ENCODE measurements at regions not wholly inside any gene's neighbourhood (a gene's known extent, or its start where the extent isn't known, plus 50 kb on each side); places are given as distances from the start of the nearest gene placed in this dataset.
"Not testable (repeated sequence)": the region's sequence is repeated elsewhere in the genome, so short reads cannot be mapped to it uniquely, and the experiment has no call there.

- peaks cover 8 to 14% (median 10%) of the 10 kb centered on the region in 5 donors for H3K27me3 Mint-ChIP-seq
- H3K27ac Mint-ChIP-seq, H3K4me1 Mint-ChIP-seq, DNase-seq, H3K9me3 Mint-ChIP-seq, ATAC-seq, POLR2A ChIA-PET, H3K36me3 Mint-ChIP-seq, H3K4me3 Mint-ChIP-seq: not testable (repeated sequence)
These were observed 83.0 kb upstream of the CDCA7L start for GRCh38 chr7:22028656-22029055.

DNA sequence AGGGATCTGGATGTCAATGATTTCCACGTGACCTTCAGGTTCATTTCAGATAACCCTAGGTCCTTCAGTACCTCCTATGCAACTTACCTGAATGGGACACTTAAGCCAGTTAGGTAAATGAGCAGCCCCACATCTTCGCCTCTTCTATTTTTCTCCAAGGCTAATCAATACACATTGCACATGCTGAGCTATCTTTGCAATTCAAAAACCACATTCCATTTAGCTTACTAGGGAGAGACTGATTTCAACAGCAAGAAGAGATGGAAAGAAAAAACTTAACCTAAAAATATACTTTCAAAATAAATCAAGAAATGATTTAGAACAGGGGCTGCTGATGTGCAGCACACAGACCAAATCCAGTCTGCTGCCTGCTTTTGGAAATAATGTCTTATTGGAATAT is 81.8 kb upstream of the CDCA7L start:
- no peaks in the 10 kb centered on the region for H3K36me3 Mint-ChIP-seq
- H3K4me3 Mint-ChIP-seq: no peak overlapping the region
- ATAC-seq: no peak
- POLR2A ChIA-PET: no interaction called here
- no peak for DNase-seq
- no peak overlapping the region for H3K27ac Mint-ChIP-seq
- peaks cover 8 to 14% (median 11%) of the 10 kb centered on the region in 5 donors for H3K27me3 Mint-ChIP-seq
- no peaks in the 10 kb centered on the region for H3K9me3 Mint-ChIP-seq
- no peaks in the 10 kb centered on the region for H3K4me1 Mint-ChIP-seq

DNA sequence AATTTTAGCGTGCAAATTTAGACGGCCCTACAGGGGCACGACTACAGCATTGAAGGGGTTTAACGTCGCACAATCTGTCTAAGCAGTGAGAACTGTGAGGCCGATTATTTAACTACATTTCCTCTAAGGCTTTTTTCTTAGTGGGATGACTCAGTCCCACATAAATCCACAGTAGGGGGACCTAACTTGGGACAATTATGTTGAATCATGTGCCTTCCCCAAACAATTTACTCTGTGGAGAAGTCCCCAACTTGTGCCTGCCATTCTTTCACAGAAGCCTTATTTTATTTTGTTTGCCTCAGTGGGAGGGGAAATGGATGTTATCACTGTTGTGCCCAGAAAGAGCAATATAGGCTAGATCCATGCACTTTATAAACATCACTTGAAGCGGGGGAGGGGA is 80.3 kb upstream of the CDCA7L start:
- no peaks in the 10 kb centered on the region for H3K9me3 Mint-ChIP-seq
- POLR2A ChIA-PET: no interaction called here
- no peak overlapping the region for H3K27ac Mint-ChIP-seq
- H3K27me3 Mint-ChIP-seq: peaks cover 8 to 14% (median 12%) of the 10 kb centered on the region in 5 donors
- H3K4me1 Mint-ChIP-seq: no peaks in the 10 kb centered on the region
- H3K36me3 Mint-ChIP-seq: no peaks in the 10 kb centered on the region
- no peak for DNase-seq
- no peak for ATAC-seq
- no peak overlapping the region for H3K4me3 Mint-ChIP-seq

DNA sequence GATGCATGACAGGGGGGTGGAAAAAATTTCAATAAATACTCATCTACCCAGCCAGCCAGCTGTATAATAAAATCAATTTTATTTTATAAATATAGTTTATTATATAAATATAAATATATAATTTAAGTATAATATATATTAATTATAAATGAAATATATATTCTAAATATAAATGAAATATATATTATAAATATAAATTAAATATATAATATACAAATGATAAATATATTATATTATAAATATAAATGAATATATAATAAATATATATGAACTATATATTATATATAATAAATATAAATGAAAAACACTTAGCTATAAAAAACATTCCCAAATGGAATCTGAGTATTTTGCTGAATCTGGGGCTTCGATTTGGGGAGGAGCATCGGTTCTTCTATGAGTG is 79.4 kb upstream of the CDCA7L start:
- Mint-ChIP-seq H3K9me3 (no peaks in the 10 kb centered on the region), H3K4me3 (no peak overlapping the region), H3K27ac (no peak overlapping the region), H3K27me3 (peaks cover 8 to 14% (median 12%) of the 10 kb centered on the region in 5 donors), H3K36me3 (no peaks in the 10 kb centered on the region), H3K4me1 (no peaks in the 10 kb centered on the region)
- no peak for ATAC-seq
- DNase-seq: no peak
- POLR2A ChIA-PET: no interaction called here

GRCh38 chr7:22019931-22020330 is 74.2 kb upstream of the CDCA7L start:
- Mint-ChIP-seq H3K27me3 (peaks cover 9 to 19% (median 12%) of the 10 kb centered on the region in 5 donors), H3K9me3 (no peaks in the 10 kb centered on the region)
- no peak for ATAC-seq

GRCh38 chr7:22016507-22016906 is 70.8 kb upstream of the CDCA7L start:
- no peak for DNase-seq
- Mint-ChIP-seq H3K9me3 (no peaks in the 10 kb centered on the region), H3K36me3 (no peaks in the 10 kb centered on the region), H3K4me3 (no peak overlapping the region), H3K27me3 (peaks cover 0 to 11% (median 5%) of the 10 kb centered on the region in 5 donors), H3K27ac (no peak overlapping the region), H3K4me1 (no peaks in the 10 kb centered on the region)
- POLR2A ChIA-PET: no interaction called here
- ATAC-seq: no peak

More at GRCh38 chr7:22019931-22020330, 74.2 kb upstream of the CDCA7L start:
- no peaks in the 10 kb centered on the region for H3K36me3 Mint-ChIP-seq
- POLR2A ChIA-PET: no interaction called here
- no peak overlapping the region for H3K4me3 Mint-ChIP-seq
- no peaks in the 10 kb centered on the region for H3K4me1 Mint-ChIP-seq
- DNase-seq: no peak
- H3K27ac Mint-ChIP-seq: no peak overlapping the region

- no peak overlapping the region for H3K27ac Mint-ChIP-seq
- no peaks in the 10 kb centered on the region for H3K36me3 Mint-ChIP-seq
- ATAC-seq (no peak), DNase-seq (no peak)
- H3K9me3 Mint-ChIP-seq: no peaks in the 10 kb centered on the region
- no peaks in the 10 kb centered on the region for H3K4me1 Mint-ChIP-seq
- peaks cover 4 to 19% (median 8%) of the 10 kb centered on the region in 5 donors for H3K27me3 Mint-ChIP-seq
- POLR2A ChIA-PET: no interaction called here
- H3K4me3 Mint-ChIP-seq: no peak overlapping the region
These were observed 68.0 kb upstream of the CDCA7L start for GRCh38 chr7:22013711-22014110.

- H3K9me3 Mint-ChIP-seq: no peaks in the 10 kb centered on the region
- H3K36me3 Mint-ChIP-seq: no peaks in the 10 kb centered on the region
- no peak overlapping the region for H3K4me3 Mint-ChIP-seq
These were observed 63.0 kb upstream of the CDCA7L start for GRCh38 chr7:22008683-22009082.

GRCh38 chr7:22008087-22008486 is 62.4 kb upstream of the CDCA7L start:
- POLR2A ChIA-PET: no interaction called here
- H3K4me3 Mint-ChIP-seq: no peak overlapping the region
- no peak overlapping the region for H3K27ac Mint-ChIP-seq
- DNase-seq: no peak
- H3K27me3 Mint-ChIP-seq: peaks cover 1 to 14% (median 10%) of the 10 kb centered on the region in 5 donors
- no peak for ATAC-seq
- no peaks in the 10 kb centered on the region for H3K36me3 Mint-ChIP-seq
- no peaks in the 10 kb centered on the region for H3K4me1 Mint-ChIP-seq
- no peaks in the 10 kb centered on the region for H3K9me3 Mint-ChIP-seq

More at GRCh38 chr7:22008683-22009082, 63.0 kb upstream of the CDCA7L start:
- Mint-ChIP-seq H3K27ac (no peak overlapping the region), H3K27me3 (peaks cover 1 to 14% (median 10%) of the 10 kb centered on the region in 5 donors), H3K4me1 (no peaks in the 10 kb centered on the region)
- POLR2A ChIA-PET: no interaction called here
- DNase-seq (no peak), ATAC-seq (no peak)

DNA sequence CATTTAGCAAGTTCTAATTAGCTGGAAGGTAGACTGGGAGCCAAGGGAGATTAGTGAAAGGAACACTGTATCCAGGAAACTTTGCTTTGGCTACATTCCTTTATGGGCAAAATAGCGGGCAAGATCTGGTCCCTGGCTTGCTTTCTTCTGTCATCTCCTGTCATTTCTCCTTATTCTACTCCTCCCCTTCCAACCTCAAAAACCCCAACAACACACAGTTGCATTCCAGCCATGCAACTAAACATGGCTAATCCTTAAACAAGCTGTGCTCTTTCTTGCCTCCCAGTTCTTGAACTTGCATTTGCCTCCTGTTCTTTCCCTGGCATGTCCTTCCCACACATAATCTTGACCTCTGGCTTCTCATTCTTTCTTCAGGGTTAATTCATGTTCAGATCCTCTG is 59.5 kb upstream of the CDCA7L start:
- Mint-ChIP-seq H3K4me1 (peaks cover 0 to 5% (median 3%) of the 10 kb centered on the region in 4 donors), H3K27me3 (peaks cover 1 to 13% (median 10%) of the 10 kb centered on the region in 5 donors), H3K27ac (no peak overlapping the region), H3K36me3 (no peaks in the 10 kb centered on the region), H3K4me3 (no peak overlapping the region), H3K9me3 (no peaks in the 10 kb centered on the region)
- POLR2A ChIA-PET: no interaction called here
- no peak for DNase-seq
- ATAC-seq: no peak

DNA sequence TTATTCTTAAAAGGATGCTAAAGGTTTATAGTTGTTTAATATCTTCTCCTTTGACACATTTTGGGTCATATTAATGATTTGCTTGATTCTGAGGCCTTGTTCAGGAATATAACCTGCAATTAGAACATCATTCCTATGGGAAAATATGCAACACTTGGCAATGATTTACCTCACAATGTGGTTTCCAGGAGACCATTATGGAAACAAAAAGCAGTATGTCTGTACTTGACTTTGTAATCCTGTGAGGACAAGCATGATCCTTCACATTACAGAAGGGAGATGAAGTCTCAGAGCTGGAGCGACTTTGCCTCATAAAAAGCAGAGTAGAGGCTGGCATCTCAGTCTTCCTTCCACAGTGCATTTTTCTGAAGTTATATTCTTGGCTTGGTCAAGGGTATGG is 57.0 kb upstream of the CDCA7L start:
- ATAC-seq: no peak
- Mint-ChIP-seq H3K4me1 (peaks cover 0 to 5% (median 3%) of the 10 kb centered on the region in 4 donors), H3K4me3 (no peak overlapping the region)

DNA sequence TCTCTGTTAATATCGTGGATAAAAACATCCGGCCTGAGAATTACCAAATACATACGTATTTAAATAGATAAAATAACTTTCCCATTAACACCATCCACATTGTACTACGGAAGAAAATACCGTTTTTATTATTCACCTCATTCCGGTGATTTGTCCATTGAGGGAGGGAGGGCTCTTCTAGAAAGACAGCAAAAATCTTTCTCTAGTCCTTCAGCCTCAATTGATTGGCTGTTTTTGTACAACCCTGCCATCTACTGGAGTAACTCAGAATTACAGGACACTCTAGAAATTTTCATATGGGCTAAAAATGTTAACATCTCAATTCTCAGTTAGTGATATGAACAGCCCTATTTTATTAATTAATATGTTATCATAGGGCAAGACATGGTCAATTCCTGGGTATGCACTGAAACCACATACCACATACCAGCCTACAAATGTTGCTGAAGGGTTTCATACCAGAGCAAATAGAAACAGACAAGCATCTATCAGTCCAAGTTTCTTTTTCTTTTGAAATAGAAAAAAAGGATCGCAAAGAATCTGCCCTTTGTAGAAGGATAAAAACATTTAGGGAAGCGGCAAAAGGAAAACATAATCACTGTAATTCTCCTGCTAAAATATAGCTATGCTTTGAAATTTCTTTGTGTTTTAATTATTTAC is 55.8 kb upstream of the CDCA7L start:
- POLR2A ChIA-PET: no interaction called here
- DNase-seq (peak in 5 of 10 donors; percentile 30 to 70 (median 61)), ATAC-seq (peak; percentile 61 to 68)
- Mint-ChIP-seq H3K4me1 (peaks cover 0 to 5% (median 3%) of the 10 kb centered on the region in 4 donors), H3K27ac (peak overlapping the region in 1 of 10 donors; percentile 81), H3K4me3 (peak overlapping the region in 5 of 10 donors; percentile 3 to 69 (median 27)), H3K27me3 (peaks cover 0 to 6% (median 0%) of the 10 kb centered on the region in 5 donors), H3K9me3 (no peaks in the 10 kb centered on the region), H3K36me3 (no peaks in the 10 kb centered on the region)

More for the DNA sequence above, 57.0 kb upstream of the CDCA7L start:
- Mint-ChIP-seq H3K36me3 (no peaks in the 10 kb centered on the region), H3K27me3 (peaks cover 0 to 7% (median 0%) of the 10 kb centered on the region in 5 donors), H3K27ac (no peak overlapping the region), H3K9me3 (no peaks in the 10 kb centered on the region)
- DNase-seq: no peak
- POLR2A ChIA-PET: no interaction called here

DNA sequence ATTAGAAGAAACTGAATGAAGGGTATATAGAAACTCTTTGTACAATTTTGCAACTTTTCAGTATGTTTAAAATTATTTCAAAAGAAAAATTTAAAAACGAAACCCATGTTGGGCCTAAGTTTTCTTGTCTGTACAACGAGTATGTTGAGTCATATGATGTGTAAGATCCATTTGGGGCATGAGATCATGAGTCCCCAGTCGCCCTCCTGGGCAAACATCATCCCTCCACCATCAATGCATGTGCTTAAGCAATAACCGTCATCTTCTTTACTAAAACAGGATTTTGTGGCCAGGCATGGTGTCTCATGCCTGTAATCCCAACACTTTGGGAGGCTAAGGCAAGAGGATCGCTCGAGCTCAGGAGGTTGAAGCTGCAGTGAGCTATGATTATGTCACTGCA is 54.2 kb upstream of the CDCA7L start:
- POLR2A ChIA-PET: interaction anchor here (0.7 kb wide), 1 partner anchor 267 kb away, joined by 3 read pairs; no protein-coding TSS in a partner anchor
- Mint-ChIP-seq H3K27me3 (peaks cover 0 to under 1% (median under 1%) of the 10 kb centered on the region in 5 donors), H3K4me1 (peaks cover 0 to 5% (median 3%) of the 10 kb centered on the region in 4 donors)

GRCh38 chr7:21996641-21997040 is 50.9 kb upstream of the CDCA7L start:
- no peaks in the 10 kb centered on the region for H3K9me3 Mint-ChIP-seq
- no peak overlapping the region for H3K27ac Mint-ChIP-seq
- DNase-seq: no peak
- no peaks in the 10 kb centered on the region for H3K36me3 Mint-ChIP-seq
- no peak for ATAC-seq
- H3K4me3 Mint-ChIP-seq: no peak overlapping the region
- POLR2A ChIA-PET: no interaction called here
- H3K27me3 Mint-ChIP-seq: peaks cover 0 to 7% (median 2%) of the 10 kb centered on the region in 5 donors
- peaks cover 0 to 5% (median 3%) of the 10 kb centered on the region in 4 donors for H3K4me1 Mint-ChIP-seq

More for the DNA sequence above, 54.2 kb upstream of the CDCA7L start:
- no peak overlapping the region for H3K4me3 Mint-ChIP-seq
- no peaks in the 10 kb centered on the region for H3K9me3 Mint-ChIP-seq
- H3K27ac Mint-ChIP-seq: peak overlapping the region in 1 of 10 donors; percentile 9
- ATAC-seq (no peak), DNase-seq (no peak)
- no peaks in the 10 kb centered on the region for H3K36me3 Mint-ChIP-seq
